GM12873 (cell line): ENCODE measurements at regions not wholly inside any gene's neighbourhood (a gene's known extent, or its start where the extent isn't known, plus 50 kb on each side); places are given as distances from the start of the nearest gene placed in this dataset.

Source experiments
- CTCF ChIP-seq: IDR thresholded peaks from 2 replicates; pipeline ENCODE4 v1.5.1; 2012; ENCODE audit warnings: low read depth, mild to moderate bottlenecking, moderate library complexity, low read length, control low read depth; ENCODE audit not compliant: insufficient read depth; ENCODE audit errors: missing control alignments

GRCh38 chr13:75986818-75987217 lies 350.7 kb downstream of the LMO7 start:
- no peak for TF ChIP-seq CTCF

- no peak for TF ChIP-seq CTCF
Measured at GRCh38 chr13:75985132-75985531, 349.0 kb downstream of the LMO7 start.

DNA sequence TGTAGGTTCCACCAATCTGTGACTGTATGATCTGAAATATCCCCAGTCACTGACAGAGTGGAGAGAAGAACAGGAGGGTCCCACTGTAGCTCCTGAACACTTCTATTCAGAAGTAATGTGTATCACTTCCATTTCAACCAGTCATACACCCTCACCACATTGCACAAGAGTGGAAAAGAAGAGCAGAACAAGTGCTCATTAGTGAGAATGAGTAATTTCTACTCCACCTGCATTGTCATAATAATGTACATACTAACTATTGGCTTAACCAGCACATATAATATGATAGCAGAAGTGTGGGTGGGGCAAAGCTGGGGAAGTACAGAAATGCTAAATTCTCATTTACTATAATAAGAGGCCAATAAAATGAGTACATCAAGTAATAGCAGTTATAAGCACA lies 342.7 kb downstream of the LMO7 start:
- TF ChIP-seq CTCF = no peak

- no peak for TF ChIP-seq CTCF
Measured at GRCh38 chr13:75968103-75968838, 332.1 kb downstream of the LMO7 start.

DNA sequence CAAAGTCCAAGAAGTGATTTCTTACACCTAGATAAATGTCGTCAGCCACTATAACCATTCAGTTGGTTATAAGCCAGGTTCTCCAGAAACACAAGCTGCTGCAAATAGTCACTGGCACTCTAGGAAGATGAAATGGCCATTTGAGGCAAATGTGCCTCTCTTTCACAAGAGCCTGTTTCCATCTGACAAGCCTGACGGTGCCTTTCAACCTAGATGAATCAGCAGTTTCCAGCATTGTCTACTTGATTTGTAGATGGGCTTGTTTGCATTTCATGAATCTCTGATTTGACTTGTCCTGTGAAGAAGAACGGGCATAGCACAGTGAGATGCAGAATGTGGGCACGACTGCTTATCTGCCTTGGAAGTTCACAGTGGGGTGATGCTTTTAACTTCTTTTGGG lies 327.2 kb downstream of the LMO7 start:
- TF ChIP-seq CTCF = no peak

DNA sequence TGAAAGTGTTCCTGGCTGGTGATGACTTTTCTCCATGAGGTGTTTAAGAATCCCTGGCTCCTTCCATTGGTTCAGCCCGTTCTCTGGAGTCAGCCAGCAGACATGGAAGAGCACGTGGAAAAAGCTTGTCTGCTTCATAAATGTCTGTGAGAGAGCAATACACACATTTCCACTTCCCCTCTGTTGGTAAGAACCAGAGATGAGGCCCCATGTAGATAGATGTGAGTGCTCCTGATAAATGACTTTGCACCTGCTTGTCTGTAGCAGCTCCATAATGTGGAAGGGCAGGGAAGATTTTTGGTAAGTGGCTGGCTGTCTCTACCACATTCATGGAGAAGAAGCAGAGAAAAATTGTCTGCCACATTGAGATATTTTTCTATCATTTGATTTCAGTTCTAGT lies 325.8 kb downstream of the LMO7 start:
- no peak for TF ChIP-seq CTCF

GRCh38 chr13:75960538-75960994 lies 324.4 kb downstream of the LMO7 start:
- TF ChIP-seq CTCF = no peak
